Hepatocyte (in vitro differentiated cells): ENCODE measurements at regions not wholly inside any gene's neighbourhood (a gene's known extent, or its start where the extent isn't known, plus 50 kb on each side); places are given as distances from the start of the nearest gene placed in this dataset.

Experiments
- EZH2 ChIP-seq: fragments of 200-600 bp; sonication (generic); IDR thresholded peaks from 2 replicates; pipeline ENCODE4 v1.6.1; 2016; ENCODE audit warnings: antibody characterized with exemption, mild to moderate bottlenecking, borderline replicate concordance
- EZH2phosphoT487 ChIP-seq: fragments of 200-600 bp; sonication (generic); IDR thresholded peaks from one replicate; pipeline ENCODE4 v1.6.1; 2018; ENCODE audit warnings: antibody characterized with exemption, mild to moderate bottlenecking, low read depth, moderate library complexity; ENCODE audit not compliant: unreplicated experiment, severe bottlenecking
- TF ChIP-seq, protein P1 (sequence below): fragments of 200-600 bp; sonication (generic); IDR thresholded peaks from 2 replicates; pipeline ENCODE4 v1.5.1; 2016; ENCODE audit warnings: antibody characterized with exemption, mild to moderate bottlenecking; ENCODE audit not compliant: poor library complexity

DNA sequence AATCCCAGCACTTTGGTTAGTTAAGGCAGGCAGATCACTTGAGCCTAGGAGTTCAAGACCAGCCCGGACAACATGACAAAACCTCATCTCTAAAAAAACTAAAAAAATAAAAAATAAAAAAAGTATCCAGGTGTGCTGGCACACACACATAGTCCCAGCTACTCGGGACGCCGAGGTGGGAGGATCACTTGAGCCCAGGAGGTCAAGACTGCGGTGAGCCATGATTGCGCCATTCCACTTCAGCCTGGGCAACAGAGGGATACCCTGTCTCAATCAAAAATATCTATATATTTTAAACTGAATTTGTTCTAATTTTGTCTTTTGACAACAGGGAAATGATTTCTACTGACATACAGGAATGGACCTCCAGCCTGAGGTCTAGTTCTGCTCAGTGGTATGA, 73.3 kb upstream of the MBOAT2 start:
- TF ChIP-seq EZH2phosphoT487 (no peak), EZH2 (no peak)
- TF ChIP-seq, protein P1, sequence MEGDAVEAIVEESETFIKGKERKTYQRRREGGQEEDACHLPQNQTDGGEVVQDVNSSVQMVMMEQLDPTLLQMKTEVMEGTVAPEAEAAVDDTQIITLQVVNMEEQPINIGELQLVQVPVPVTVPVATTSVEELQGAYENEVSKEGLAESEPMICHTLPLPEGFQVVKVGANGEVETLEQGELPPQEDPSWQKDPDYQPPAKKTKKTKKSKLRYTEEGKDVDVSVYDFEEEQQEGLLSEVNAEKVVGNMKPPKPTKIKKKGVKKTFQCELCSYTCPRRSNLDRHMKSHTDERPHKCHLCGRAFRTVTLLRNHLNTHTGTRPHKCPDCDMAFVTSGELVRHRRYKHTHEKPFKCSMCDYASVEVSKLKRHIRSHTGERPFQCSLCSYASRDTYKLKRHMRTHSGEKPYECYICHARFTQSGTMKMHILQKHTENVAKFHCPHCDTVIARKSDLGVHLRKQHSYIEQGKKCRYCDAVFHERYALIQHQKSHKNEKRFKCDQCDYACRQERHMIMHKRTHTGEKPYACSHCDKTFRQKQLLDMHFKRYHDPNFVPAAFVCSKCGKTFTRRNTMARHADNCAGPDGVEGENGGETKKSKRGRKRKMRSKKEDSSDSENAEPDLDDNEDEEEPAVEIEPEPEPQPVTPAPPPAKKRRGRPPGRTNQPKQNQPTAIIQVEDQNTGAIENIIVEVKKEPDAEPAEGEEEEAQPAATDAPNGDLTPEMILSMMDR = no peak
